ENCODE measurements at regions not wholly inside any gene's neighbourhood (a gene's known extent, or its start where the extent isn't known, plus 50 kb on each side); places are given as distances from the start of the nearest gene placed in this dataset.

- DNase-seq (ENCODE audit: low read depth), result no peak
Measured at GRCh38 chr22:47750086-47750485, 987.6 kb downstream of the TBC1D22A start.

- no peak for DNase-seq (ENCODE audit: low read depth)
Measured at GRCh38 chr22:47748957-47749356, 986.5 kb downstream of the TBC1D22A start.

- no peak for DNase-seq (ENCODE audit: low read depth)
Measured at GRCh38 chr22:47748271-47748670, 985.8 kb downstream of the TBC1D22A start.

GRCh38 chr22:47740109-47740805 lies 977.8 kb downstream of the TBC1D22A start:
- DNase-seq (ENCODE audit: low read depth), result no peak

- DNase-seq (ENCODE audit: low read depth), result no peak
Measured at GRCh38 chr22:47739291-47740015, 977.0 kb downstream of the TBC1D22A start.

- DNase-seq (ENCODE audit: low read depth), result no peak
Measured at GRCh38 chr22:47738472-47739013, 976.1 kb downstream of the TBC1D22A start.

GRCh38 chr22:47736186-47737034 lies 974.0 kb downstream of the TBC1D22A start:
- peak; percentile 29 for DNase-seq (ENCODE audit: low read depth)

- no peak for DNase-seq (ENCODE audit: low read depth)
Measured at GRCh38 chr22:47734511-47734910, 972.1 kb downstream of the TBC1D22A start.

GRCh38 chr22:47727641-47728040 lies 965.2 kb downstream of the TBC1D22A start:
- no peak for DNase-seq (ENCODE audit: low read depth)

- no peak for DNase-seq (ENCODE audit: low read depth)
Measured at GRCh38 chr22:47724751-47725150, 962.3 kb downstream of the TBC1D22A start.

GRCh38 chr22:47724030-47724429 lies 961.6 kb downstream of the TBC1D22A start:
- DNase-seq (ENCODE audit: low read depth), result no peak

GRCh38 chr22:47718337-47718736 lies 955.9 kb downstream of the TBC1D22A start:
- no peak for DNase-seq (ENCODE audit: low read depth)

- peak; percentile 34 for DNase-seq (ENCODE audit: low read depth)
Measured at GRCh38 chr22:47716890-47717615, 954.6 kb downstream of the TBC1D22A start.

- no peak for DNase-seq (ENCODE audit: low read depth)
Measured at GRCh38 chr22:47715866-47716578, 953.6 kb downstream of the TBC1D22A start.

GRCh38 chr22:47713941-47714340 lies 951.5 kb downstream of the TBC1D22A start:
- DNase-seq (ENCODE audit: low read depth), result no peak

- no peak for DNase-seq (ENCODE audit: low read depth)
Measured at GRCh38 chr22:47710135-47710534, 947.7 kb downstream of the TBC1D22A start.

- no peak for DNase-seq (ENCODE audit: low read depth)
Measured at GRCh38 chr22:47705350-47705749, 942.9 kb downstream of the TBC1D22A start.

GRCh38 chr22:47698906-47699305 lies 936.5 kb downstream of the TBC1D22A start:
- no peak for DNase-seq (ENCODE audit: low read depth)

GRCh38 chr22:47697861-47698260 lies 935.4 kb downstream of the TBC1D22A start:
- DNase-seq (ENCODE audit: low read depth), result no peak

GRCh38 chr22:47696776-47697175 lies 934.3 kb downstream of the TBC1D22A start:
- no peak for DNase-seq (ENCODE audit: low read depth)

GRCh38 chr22:47695176-47695575 lies 932.7 kb downstream of the TBC1D22A start:
- DNase-seq (ENCODE audit: low read depth), result no peak
